GM23338 (cell line): ENCODE measurements at regions not wholly inside any gene's neighbourhood (a gene's known extent, or its start where the extent isn't known, plus 50 kb on each side); places are given as distances from the start of the nearest gene placed in this dataset.

ENCODE experiments used
- ATAC-seq: fragments of 200-7000 bp; cut with Tn5 transposase; 3 replicates; pipeline ENCODE4 v1.9.1; 2020
- DNase-seq: peaks from one replicate; pipeline ENCODE4 v3.0.0-alpha.2; 2015; ENCODE audit warnings: low spot score
- H2AFZ ChIP-seq: fragments of 200-600 bp; sonication (generic); 2 replicates; pipeline ENCODE4 v1.8.0; 2016; ENCODE audit warnings: antibody characterized with exemption, mild to moderate bottlenecking, moderate library complexity
- H3F3A ChIP-seq: fragments of 200-600 bp; sonication (generic); replicated peaks from 2 replicates; pipeline ENCODE4 v1.8.0; 2017; ENCODE audit warnings: antibody characterized with exemption, mixed run types, low read depth
- H3K27ac ChIP-seq: fragments of 200-600 bp; sonication (generic); 2 replicates; pipeline ENCODE4 v1.6.1; 2016; ENCODE audit warnings: low read depth
- H3K27me3 ChIP-seq: fragments of 200-600 bp; sonication (generic); 2 replicates; pipeline ENCODE4 v1.8.0; 2016; ENCODE audit warnings: mild to moderate bottlenecking, mixed run types, moderate library complexity; ENCODE audit not compliant: insufficient read depth
- H3K36me3 ChIP-seq: fragments of 200-600 bp; sonication (generic); 2 replicates; pipeline ENCODE4 v1.8.0; 2016; ENCODE audit warnings: mild to moderate bottlenecking; ENCODE audit not compliant: insufficient read depth
- H3K4me1 ChIP-seq: fragments of 200-600 bp; sonication (generic); 2 replicates; pipeline ENCODE4 v1.8.0; 2016; ENCODE audit warnings: mild to moderate bottlenecking, moderate library complexity; ENCODE audit not compliant: insufficient read depth
- H3K4me2 ChIP-seq: fragments of 200-600 bp; sonication (generic); 2 replicates; pipeline ENCODE4 v1.7.1; 2017; ENCODE audit warnings: mixed run types
- H3K4me3 ChIP-seq: fragments of 200-600 bp; sonication (generic); 2 replicates; pipeline ENCODE4 v1.6.1; 2016; ENCODE audit warnings: mixed run types
- H3K79me2 ChIP-seq: fragments of 200-600 bp; sonication (generic); replicated peaks from 2 replicates; pipeline ENCODE4 v1.8.0; 2017; ENCODE audit warnings: mild to moderate bottlenecking; ENCODE audit not compliant: insufficient read depth
- H3K9me2 ChIP-seq: fragments of 200-600 bp; sonication (generic); 2 replicates; pipeline ENCODE4 v1.8.0; 2017; ENCODE audit not compliant: insufficient read depth
- H4K20me1 ChIP-seq: fragments of 200-600 bp; sonication (generic); replicated peaks from 2 replicates; pipeline ENCODE4 v1.8.0; 2017; ENCODE audit warnings: mild to moderate bottlenecking; ENCODE audit not compliant: insufficient read depth
- H3K27ac Mint-ChIP-seq: 2 replicates; pipeline ENCODE4 v1.8.0; 2020; ENCODE audit warnings: inconsistent platforms, mild to moderate bottlenecking, moderate library complexity, mixed read lengths
- H3K27me3 Mint-ChIP-seq: 3 replicates; pipeline ENCODE4 v1.8.0; 2022; ENCODE audit warnings: low read depth, mild to moderate bottlenecking, moderate library complexity, mixed read lengths, inconsistent platforms; ENCODE audit not compliant: insufficient read depth, poor library complexity
- H3K36me3 Mint-ChIP-seq: 3 replicates; pipeline ENCODE4 v1.8.0; 2021; ENCODE audit warnings: low read depth, mild to moderate bottlenecking, inconsistent platforms, moderate library complexity, mixed read lengths
- H3K4me1 Mint-ChIP-seq: 3 replicates; pipeline ENCODE4 v1.8.0; 2020; ENCODE audit warnings: mild to moderate bottlenecking, inconsistent platforms, mixed read lengths
- H3K4me3 Mint-ChIP-seq: 3 replicates; pipeline ENCODE4 v1.8.0; 2021; ENCODE audit warnings: moderate library complexity, mild to moderate bottlenecking, inconsistent platforms, mixed read lengths
- H3K9me3 Mint-ChIP-seq: 3 replicates; pipeline ENCODE4 v1.8.0; 2020; ENCODE audit warnings: moderate library complexity, mild to moderate bottlenecking, inconsistent platforms, mixed read lengths
- CREB1 ChIP-seq: fragments of 250-450 bp; sonication (Bioruptor Pico); IDR thresholded peaks from 2 replicates; pipeline ENCODE4 v1.5.0; 2020; ENCODE audit warnings: low read depth, mild to moderate bottlenecking, moderate library complexity
- ETS1 ChIP-seq: IDR thresholded peaks from 2 replicates; pipeline ENCODE4 v1.6.1; 2016; ENCODE audit warnings: antibody characterized with exemption
- EZH2phosphoT487 ChIP-seq: fragments of 200-600 bp; sonication (generic); IDR thresholded peaks from one replicate; pipeline ENCODE4 v1.8.1; 2018; ENCODE audit warnings: antibody characterized with exemption; ENCODE audit not compliant: unreplicated experiment
- JUNB ChIP-seq: IDR thresholded peaks from one replicate; pipeline ENCODE4 v1.6.1; 2016; ENCODE audit warnings: antibody characterized with exemption; ENCODE audit not compliant: unreplicated experiment
- NANOG ChIP-seq: IDR thresholded peaks from 2 replicates; pipeline ENCODE4 v1.6.1; 2016; ENCODE audit warnings: antibody characterized with exemption, borderline replicate concordance
- POLR2AphosphoS5 ChIP-seq: IDR thresholded peaks from 2 replicates; pipeline ENCODE4 v1.6.1; 2016; ENCODE audit warnings: antibody characterized with exemption, low read depth
- STAT1 ChIP-seq: IDR thresholded peaks from one replicate; pipeline ENCODE4 v1.6.1; 2016; ENCODE audit warnings: antibody characterized with exemption; ENCODE audit not compliant: unreplicated experiment
- TF ChIP-seq, protein P1 (sequence below), 2 experiments: fragments of 200-600 bp in 1 of 2; sonication (generic) in 1 of 2; conservative IDR thresholded peaks; 2 replicates each; pipeline versions ENCODE4 v1.5.1 to v1.6.1; 2016 to 2017; ENCODE audit warnings: antibody characterized with exemption in 2 of 2, low read depth in 2 of 2, mild to moderate bottlenecking in 2 of 2, moderate library complexity in 1 of 2
- TF ChIP-seq, protein P2 (sequence below): IDR thresholded peaks from one replicate; pipeline ENCODE4 v1.6.1; 2018; ENCODE audit warnings: antibody characterized with exemption; ENCODE audit not compliant: unreplicated experiment
- TF ChIP-seq, protein P3 (sequence below): fragments of 250-450 bp; sonication (Bioruptor Pico); IDR thresholded peaks from 2 replicates; pipeline ENCODE4 v1.5.0; 2020; ENCODE audit warnings: mild to moderate bottlenecking, moderate library complexity

DNA sequence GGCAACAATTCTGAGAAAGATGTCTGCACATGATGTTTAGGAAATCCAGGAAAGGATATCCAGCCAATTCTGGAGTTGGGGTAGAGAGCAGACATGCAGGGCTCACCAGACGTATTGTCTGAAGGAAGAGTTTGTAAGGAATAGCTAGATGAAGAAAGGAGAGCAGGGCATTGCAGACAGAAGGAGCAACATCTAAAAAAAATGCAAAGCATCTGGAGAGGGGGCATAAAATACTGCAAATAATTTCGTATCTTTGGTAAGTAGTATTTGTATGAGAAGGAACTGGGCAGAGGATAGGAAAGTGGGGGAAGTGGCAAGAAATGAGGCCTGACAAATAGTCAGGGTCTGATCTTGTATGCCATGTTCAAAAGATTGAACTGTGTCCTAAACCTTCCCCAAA lies 74.8 kb downstream of the MACIR start:
- Histone ChIP-seq H3K4me3 (no peak overlapping the region), H3F3A (no peaks in the 10 kb centered on the region), H3K4me2 (no peak overlapping the region), H2AFZ (no peak overlapping the region), H3K79me2 (no peaks in the 10 kb centered on the region), H3K4me1 (no peaks in the 10 kb centered on the region), H3K27me3 (no peaks in the 10 kb centered on the region), H3K27ac (no peak overlapping the region), H3K36me3 (no peaks in the 10 kb centered on the region), H4K20me1 (no peaks in the 10 kb centered on the region), H3K9me2 (no peaks in the 10 kb centered on the region)
- no peaks in the 10 kb centered on the region for H3K9me3 Mint-ChIP-seq
- no peaks in the 10 kb centered on the region for H3K4me1 Mint-ChIP-seq
- no peak for ATAC-seq
- TF ChIP-seq POLR2AphosphoS5 (no peak), ETS1 (no peak), NANOG (no peak), CREB1 (no peak), STAT1 (no peak)
- TF ChIP-seq, protein P1, sequence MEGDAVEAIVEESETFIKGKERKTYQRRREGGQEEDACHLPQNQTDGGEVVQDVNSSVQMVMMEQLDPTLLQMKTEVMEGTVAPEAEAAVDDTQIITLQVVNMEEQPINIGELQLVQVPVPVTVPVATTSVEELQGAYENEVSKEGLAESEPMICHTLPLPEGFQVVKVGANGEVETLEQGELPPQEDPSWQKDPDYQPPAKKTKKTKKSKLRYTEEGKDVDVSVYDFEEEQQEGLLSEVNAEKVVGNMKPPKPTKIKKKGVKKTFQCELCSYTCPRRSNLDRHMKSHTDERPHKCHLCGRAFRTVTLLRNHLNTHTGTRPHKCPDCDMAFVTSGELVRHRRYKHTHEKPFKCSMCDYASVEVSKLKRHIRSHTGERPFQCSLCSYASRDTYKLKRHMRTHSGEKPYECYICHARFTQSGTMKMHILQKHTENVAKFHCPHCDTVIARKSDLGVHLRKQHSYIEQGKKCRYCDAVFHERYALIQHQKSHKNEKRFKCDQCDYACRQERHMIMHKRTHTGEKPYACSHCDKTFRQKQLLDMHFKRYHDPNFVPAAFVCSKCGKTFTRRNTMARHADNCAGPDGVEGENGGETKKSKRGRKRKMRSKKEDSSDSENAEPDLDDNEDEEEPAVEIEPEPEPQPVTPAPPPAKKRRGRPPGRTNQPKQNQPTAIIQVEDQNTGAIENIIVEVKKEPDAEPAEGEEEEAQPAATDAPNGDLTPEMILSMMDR (conservative IDR thresholded peaks at IDR 0.05; ENCODE audit: low read depth in 2 of 2): no peak
- H3K27me3 Mint-ChIP-seq: no peaks in the 10 kb centered on the region
- no peak overlapping the region for H3K4me3 Mint-ChIP-seq
- no peak overlapping the region for H3K27ac Mint-ChIP-seq
- DNase-seq: no peak
- no peaks in the 10 kb centered on the region for H3K36me3 Mint-ChIP-seq

DNA sequence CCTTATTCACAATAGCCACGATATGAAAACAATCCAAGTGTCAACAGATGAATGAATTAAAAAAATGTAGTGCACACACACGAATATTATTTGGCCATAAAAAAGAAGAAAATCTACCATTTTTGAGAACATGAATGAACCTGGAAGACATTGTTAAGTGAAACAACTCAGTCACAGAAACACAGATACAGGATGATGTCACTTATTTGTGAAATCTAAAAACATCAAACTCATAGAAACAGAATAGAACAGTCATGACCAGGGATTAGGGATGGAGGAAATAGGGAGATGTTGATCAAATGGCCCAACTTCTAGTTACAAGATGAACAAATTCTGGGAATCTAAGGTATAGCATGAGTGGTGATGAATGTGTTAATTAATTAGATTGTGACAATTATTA lies 72.3 kb downstream of the MACIR start:
- Histone ChIP-seq H3K4me2 (no peak overlapping the region), H4K20me1 (no peaks in the 10 kb centered on the region), H3K27me3 (no peaks in the 10 kb centered on the region), H3K4me1 (no peaks in the 10 kb centered on the region), H3K79me2 (no peaks in the 10 kb centered on the region), H3K27ac (no peak overlapping the region), H3K4me3 (no peak overlapping the region), H2AFZ (no peak overlapping the region), H3K36me3 (no peaks in the 10 kb centered on the region), H3K9me2 (no peaks in the 10 kb centered on the region), H3F3A (no peaks in the 10 kb centered on the region)
- Mint-ChIP-seq H3K27me3 (no peaks in the 10 kb centered on the region), H3K36me3 (no peaks in the 10 kb centered on the region), H3K9me3 (no peaks in the 10 kb centered on the region), H3K4me1 (no peaks in the 10 kb centered on the region), H3K4me3 (no peak overlapping the region), H3K27ac (no peak overlapping the region)
- no peak for DNase-seq
- ATAC-seq: no peak
- TF ChIP-seq NANOG (no peak), EZH2phosphoT487 (no peak), STAT1 (no peak), CREB1 (no peak), JUNB (no peak), POLR2AphosphoS5 (no peak)
- TF ChIP-seq, protein P2, sequence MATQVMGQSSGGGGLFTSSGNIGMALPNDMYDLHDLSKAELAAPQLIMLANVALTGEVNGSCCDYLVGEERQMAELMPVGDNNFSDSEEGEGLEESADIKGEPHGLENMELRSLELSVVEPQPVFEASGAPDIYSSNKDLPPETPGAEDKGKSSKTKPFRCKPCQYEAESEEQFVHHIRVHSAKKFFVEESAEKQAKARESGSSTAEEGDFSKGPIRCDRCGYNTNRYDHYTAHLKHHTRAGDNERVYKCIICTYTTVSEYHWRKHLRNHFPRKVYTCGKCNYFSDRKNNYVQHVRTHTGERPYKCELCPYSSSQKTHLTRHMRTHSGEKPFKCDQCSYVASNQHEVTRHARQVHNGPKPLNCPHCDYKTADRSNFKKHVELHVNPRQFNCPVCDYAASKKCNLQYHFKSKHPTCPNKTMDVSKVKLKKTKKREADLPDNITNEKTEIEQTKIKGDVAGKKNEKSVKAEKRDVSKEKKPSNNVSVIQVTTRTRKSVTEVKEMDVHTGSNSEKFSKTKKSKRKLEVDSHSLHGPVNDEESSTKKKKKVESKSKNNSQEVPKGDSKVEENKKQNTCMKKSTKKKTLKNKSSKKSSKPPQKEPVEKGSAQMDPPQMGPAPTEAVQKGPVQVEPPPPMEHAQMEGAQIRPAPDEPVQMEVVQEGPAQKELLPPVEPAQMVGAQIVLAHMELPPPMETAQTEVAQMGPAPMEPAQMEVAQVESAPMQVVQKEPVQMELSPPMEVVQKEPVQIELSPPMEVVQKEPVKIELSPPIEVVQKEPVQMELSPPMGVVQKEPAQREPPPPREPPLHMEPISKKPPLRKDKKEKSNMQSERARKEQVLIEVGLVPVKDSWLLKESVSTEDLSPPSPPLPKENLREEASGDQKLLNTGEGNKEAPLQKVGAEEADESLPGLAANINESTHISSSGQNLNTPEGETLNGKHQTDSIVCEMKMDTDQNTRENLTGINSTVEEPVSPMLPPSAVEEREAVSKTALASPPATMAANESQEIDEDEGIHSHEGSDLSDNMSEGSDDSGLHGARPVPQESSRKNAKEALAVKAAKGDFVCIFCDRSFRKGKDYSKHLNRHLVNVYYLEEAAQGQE: no peak
- TF ChIP-seq, protein P3, sequence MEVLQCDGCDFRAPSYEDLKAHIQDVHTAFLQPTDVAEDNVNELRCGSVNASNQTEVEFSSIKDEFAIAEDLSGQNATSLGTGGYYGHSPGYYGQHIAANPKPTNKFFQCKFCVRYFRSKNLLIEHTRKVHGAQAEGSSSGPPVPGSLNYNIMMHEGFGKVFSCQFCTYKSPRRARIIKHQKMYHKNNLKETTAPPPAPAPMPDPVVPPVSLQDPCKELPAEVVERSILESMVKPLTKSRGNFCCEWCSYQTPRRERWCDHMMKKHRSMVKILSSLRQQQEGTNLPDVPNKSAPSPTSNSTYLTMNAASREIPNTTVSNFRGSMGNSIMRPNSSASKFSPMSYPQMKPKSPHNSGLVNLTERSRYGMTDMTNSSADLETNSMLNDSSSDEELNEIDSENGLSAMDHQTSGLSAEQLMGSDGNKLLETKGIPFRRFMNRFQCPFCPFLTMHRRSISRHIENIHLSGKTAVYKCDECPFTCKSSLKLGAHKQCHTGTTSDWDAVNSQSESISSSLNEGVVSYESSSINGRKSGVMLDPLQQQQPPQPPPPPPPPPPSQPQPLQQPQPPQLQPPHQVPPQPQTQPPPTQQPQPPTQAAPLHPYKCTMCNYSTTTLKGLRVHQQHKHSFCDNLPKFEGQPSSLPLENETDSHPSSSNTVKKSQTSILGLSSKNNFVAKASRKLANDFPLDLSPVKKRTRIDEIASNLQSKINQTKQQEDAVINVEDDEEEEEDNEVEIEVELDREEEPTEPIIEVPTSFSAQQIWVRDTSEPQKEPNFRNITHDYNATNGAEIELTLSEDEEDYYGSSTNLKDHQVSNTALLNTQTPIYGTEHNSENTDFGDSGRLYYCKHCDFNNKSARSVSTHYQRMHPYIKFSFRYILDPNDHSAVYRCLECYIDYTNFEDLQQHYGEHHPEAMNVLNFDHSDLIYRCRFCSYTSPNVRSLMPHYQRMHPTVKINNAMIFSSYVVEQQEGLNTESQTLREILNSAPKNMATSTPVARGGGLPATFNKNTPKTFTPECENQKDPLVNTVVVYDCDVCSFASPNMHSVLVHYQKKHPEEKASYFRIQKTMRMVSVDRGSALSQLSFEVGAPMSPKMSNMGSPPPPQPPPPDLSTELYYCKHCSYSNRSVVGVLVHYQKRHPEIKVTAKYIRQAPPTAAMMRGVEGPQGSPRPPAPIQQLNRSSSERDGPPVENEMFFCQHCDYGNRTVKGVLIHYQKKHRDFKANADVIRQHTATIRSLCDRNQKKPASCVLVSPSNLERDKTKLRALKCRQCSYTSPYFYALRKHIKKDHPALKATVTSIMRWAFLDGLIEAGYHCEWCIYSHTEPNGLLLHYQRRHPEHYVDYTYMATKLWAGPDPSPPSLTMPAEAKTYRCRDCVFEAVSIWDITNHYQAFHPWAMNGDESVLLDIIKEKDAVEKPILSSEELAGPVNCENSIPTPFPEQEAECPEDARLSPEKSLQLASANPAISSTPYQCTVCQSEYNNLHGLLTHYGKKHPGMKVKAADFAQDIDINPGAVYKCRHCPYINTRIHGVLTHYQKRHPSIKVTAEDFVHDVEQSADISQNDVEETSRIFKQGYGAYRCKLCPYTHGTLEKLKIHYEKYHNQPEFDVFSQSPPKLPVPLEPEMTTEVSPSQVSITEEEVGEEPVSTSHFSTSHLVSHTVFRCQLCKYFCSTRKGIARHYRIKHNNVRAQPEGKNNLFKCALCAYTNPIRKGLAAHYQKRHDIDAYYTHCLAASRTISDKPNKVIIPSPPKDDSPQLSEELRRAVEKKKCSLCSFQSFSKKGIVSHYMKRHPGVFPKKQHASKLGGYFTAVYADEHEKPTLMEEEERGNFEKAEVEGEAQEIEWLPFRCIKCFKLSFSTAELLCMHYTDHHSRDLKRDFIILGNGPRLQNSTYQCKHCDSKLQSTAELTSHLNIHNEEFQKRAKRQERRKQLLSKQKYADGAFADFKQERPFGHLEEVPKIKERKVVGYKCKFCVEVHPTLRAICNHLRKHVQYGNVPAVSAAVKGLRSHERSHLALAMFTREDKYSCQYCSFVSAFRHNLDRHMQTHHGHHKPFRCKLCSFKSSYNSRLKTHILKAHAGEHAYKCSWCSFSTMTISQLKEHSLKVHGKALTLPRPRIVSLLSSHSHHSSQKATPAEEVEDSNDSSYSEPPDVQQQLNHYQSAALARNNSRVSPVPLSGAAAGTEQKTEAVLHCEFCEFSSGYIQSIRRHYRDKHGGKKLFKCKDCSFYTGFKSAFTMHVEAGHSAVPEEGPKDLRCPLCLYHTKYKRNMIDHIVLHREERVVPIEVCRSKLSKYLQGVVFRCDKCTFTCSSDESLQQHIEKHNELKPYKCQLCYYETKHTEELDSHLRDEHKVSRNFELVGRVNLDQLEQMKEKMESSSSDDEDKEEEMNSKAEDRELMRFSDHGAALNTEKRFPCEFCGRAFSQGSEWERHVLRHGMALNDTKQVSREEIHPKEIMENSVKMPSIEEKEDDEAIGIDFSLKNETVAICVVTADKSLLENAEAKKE (CRISPR knock-in tag): no peak
